OCI-LY3 (cell line): ENCODE measurements at regions not wholly inside any gene's neighbourhood (a gene's known extent, or its start where the extent isn't known, plus 50 kb on each side); places are given as distances from the start of the nearest gene placed in this dataset.

ENCODE experiments used
- H2AFZ ChIP-seq: fragments of 200-600, 300-600 bp; shearing (Covaris generic); 2 replicates; pipeline ENCODE4 v1.6.0; 2014; ENCODE audit warnings: antibody characterized with exemption, low read depth, low read length
- H3K27ac ChIP-seq: fragments of 200-600, 300-600 bp; sonication (generic); 2 replicates; pipeline ENCODE4 v1.5.1; 2014; ENCODE audit warnings: mild to moderate bottlenecking, low read length, moderate library complexity, mixed read lengths
- H3K27me3 ChIP-seq: fragments of 200-600, 300-600 bp; sonication (generic); 2 replicates; pipeline ENCODE4 v1.6.1; 2014; ENCODE audit warnings: low read depth, low read length, mixed read lengths
- H3K36me3 ChIP-seq: fragments of 200-600, 300-600 bp; sonication (generic); replicated peaks from 2 replicates; pipeline ENCODE3; 2014; ENCODE audit warnings: low read depth, low read length, mixed read lengths
- H3K4me1 ChIP-seq: fragments of 300-600, 200-600 bp; sonication (generic); 2 replicates; pipeline ENCODE4 v1.6.1; 2014; ENCODE audit warnings: low read length, mixed read lengths
- H3K4me2 ChIP-seq: fragments of 200-600, 300-600 bp; sonication (generic); 2 replicates; pipeline ENCODE4 v1.6.1; 2014; ENCODE audit warnings: low read length, mixed read lengths
- H3K4me3 ChIP-seq: fragments of 300-600, 200-600 bp; sonication (generic); 2 replicates; pipeline ENCODE4 v1.5.1; 2014; ENCODE audit warnings: antibody characterized with exemption, mild to moderate bottlenecking, low read length, moderate library complexity
- H3K79me2 ChIP-seq: fragments of 300-600, 200-600 bp; shearing (Covaris generic); 2 replicates; pipeline ENCODE4 v1.6.1; 2014; ENCODE audit warnings: mild to moderate bottlenecking, low read length, mixed read lengths
- H3K9ac ChIP-seq: fragments of 300-600, 200-600 bp; shearing (Covaris generic); 2 replicates; pipeline ENCODE4 v1.6.0; 2014; ENCODE audit warnings: mild to moderate bottlenecking, low read length, moderate library complexity
- H3K9me3 ChIP-seq: fragments of 200-600, 300-600 bp; shearing (Covaris generic); 2 replicates; pipeline ENCODE4 v1.6.1; 2014; ENCODE audit warnings: low read length, mixed read lengths; ENCODE audit not compliant: insufficient read depth
- H4K20me1 ChIP-seq: fragments of 200-600, 300-600 bp; sonication (generic); 2 replicates; pipeline ENCODE4 v1.6.1; 2016; ENCODE audit warnings: low read length, mixed read lengths; ENCODE audit not compliant: insufficient read depth
- CTCF ChIP-seq: fragments of 200-600, 300-600 bp; sonication (generic); IDR thresholded peaks from 2 replicates; pipeline ENCODE4 v1.5.1; 2014; ENCODE audit warnings: antibody characterized with exemption, low read length, low read depth
- EZH2phosphoT487 ChIP-seq: fragments of 200-600 bp; shearing (Covaris generic); IDR thresholded peaks from 2 replicates; pipeline ENCODE4 v1.6.1; 2018; ENCODE audit warnings: antibody characterized with exemption, mixed run types, low read depth

GRCh38 chr10:10644008-10644646 is 373.5 kb upstream of the CELF2 start:
- no peaks in the 10 kb centered on the region for H4K20me1 ChIP-seq
- H3K4me3 ChIP-seq, result no peak overlapping the region
- H3K27ac ChIP-seq, result no peak overlapping the region
- no peaks in the 10 kb centered on the region for H3K9me3 ChIP-seq
- no peaks in the 10 kb centered on the region for H3K27me3 ChIP-seq
- no peaks in the 10 kb centered on the region for H3K36me3 ChIP-seq
- H3K4me1 ChIP-seq, result no peaks in the 10 kb centered on the region
- H3K79me2 ChIP-seq, result no peaks in the 10 kb centered on the region
- TF ChIP-seq CTCF, result no peak
- TF ChIP-seq EZH2phosphoT487, result no peak
- no peak overlapping the region for H3K9ac ChIP-seq
- no peak overlapping the region for H3K4me2 ChIP-seq
- no peak overlapping the region for H2AFZ ChIP-seq

GRCh38 chr10:10644676-10645385 is 372.8 kb upstream of the CELF2 start:
- Histone ChIP-seq H3K4me1 (no peaks in the 10 kb centered on the region), H2AFZ (no peak overlapping the region), H3K4me2 (no peak overlapping the region), H3K27ac (no peak overlapping the region), H4K20me1 (no peaks in the 10 kb centered on the region), H3K27me3 (no peaks in the 10 kb centered on the region), H3K4me3 (no peak overlapping the region), H3K36me3 (no peaks in the 10 kb centered on the region), H3K79me2 (no peaks in the 10 kb centered on the region), H3K9me3 (no peaks in the 10 kb centered on the region), H3K9ac (no peak overlapping the region)
- no peak for TF ChIP-seq CTCF
- no peak for TF ChIP-seq EZH2phosphoT487

- no peak for TF ChIP-seq CTCF
- no peak for TF ChIP-seq EZH2phosphoT487
- H3K79me2 ChIP-seq, result no peaks in the 10 kb centered on the region
- H3K4me1 ChIP-seq, result no peaks in the 10 kb centered on the region
- H3K9ac ChIP-seq, result no peak overlapping the region
- no peaks in the 10 kb centered on the region for H4K20me1 ChIP-seq
- no peak overlapping the region for H2AFZ ChIP-seq
- no peaks in the 10 kb centered on the region for H3K36me3 ChIP-seq
- no peaks in the 10 kb centered on the region for H3K27me3 ChIP-seq
- no peak overlapping the region for H3K4me2 ChIP-seq
- no peak overlapping the region for H3K4me3 ChIP-seq
- H3K9me3 ChIP-seq, result no peaks in the 10 kb centered on the region
- no peak overlapping the region for H3K27ac ChIP-seq
Measured at GRCh38 chr10:10647331-10647730, 370.3 kb upstream of the CELF2 start.

DNA sequence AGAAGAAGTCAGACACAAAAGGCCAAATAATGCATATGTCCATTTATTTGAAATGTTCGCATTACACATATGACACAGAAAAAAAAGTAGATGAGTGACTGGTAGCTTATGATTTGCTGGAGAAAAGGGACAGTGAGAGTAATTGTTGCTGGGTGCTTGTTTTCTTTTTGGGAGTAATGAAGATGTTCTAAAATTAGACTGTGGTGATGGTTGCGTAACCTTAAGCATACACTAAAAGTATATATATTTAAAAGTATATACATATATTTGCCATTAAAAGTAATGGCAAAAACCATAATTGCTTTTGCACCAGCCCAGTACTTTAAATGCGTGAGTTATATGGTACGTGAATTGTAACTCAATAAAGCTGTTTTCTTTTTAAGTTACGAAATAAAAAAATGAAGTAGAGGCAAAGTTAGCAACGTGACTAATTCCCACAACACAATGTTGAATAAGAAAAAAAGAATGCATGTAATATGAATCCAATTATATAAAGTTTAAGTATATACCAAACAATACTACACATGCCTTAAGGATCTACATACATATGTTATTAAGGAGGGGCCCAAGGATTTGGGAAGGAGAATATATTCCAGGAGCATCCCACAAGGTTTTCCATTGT is 360.4 kb upstream of the CELF2 start:
- no peak overlapping the region for H3K27ac ChIP-seq

More for the DNA sequence above, 360.4 kb upstream of the CELF2 start:
- Histone ChIP-seq H3K9ac (no peak overlapping the region), H3K27me3 (no peaks in the 10 kb centered on the region), H3K36me3 (no peaks in the 10 kb centered on the region), H3K4me3 (no peak overlapping the region), H3K79me2 (no peaks in the 10 kb centered on the region), H3K4me1 (no peaks in the 10 kb centered on the region), H3K4me2 (no peak overlapping the region), H3K9me3 (no peaks in the 10 kb centered on the region), H4K20me1 (no peaks in the 10 kb centered on the region), H2AFZ (no peak overlapping the region)
- TF ChIP-seq EZH2phosphoT487, result no peak
- no peak for TF ChIP-seq CTCF
